Endothelial cell (in vitro differentiated cells): ENCODE measurements at regions not wholly inside any gene's neighbourhood (a gene's known extent, or its start where the extent isn't known, plus 50 kb on each side); places are given as distances from the start of the nearest gene placed in this dataset.

Source experiments
- DNase-seq: peaks from one replicate; pipeline ENCODE4 v3.0.0; 2021; ENCODE audit warnings: low spot score
- H3K27ac Mint-ChIP-seq: one replicate; pipeline ENCODE4 v1.8.0; 2021; ENCODE audit warnings: mixed read lengths, inconsistent platforms; ENCODE audit not compliant: unreplicated experiment
- H3K27me3 Mint-ChIP-seq: one replicate; pipeline ENCODE4 v1.8.0; 2021; ENCODE audit warnings: mild to moderate bottlenecking, moderate library complexity, mixed read lengths, inconsistent platforms; ENCODE audit not compliant: unreplicated experiment
- H3K36me3 Mint-ChIP-seq: one replicate; pipeline ENCODE4 v1.8.0; 2021; ENCODE audit warnings: mild to moderate bottlenecking, low read depth, mixed read lengths, inconsistent platforms; ENCODE audit not compliant: unreplicated experiment
- H3K4me1 Mint-ChIP-seq: one replicate; pipeline ENCODE4 v1.8.0; 2021; ENCODE audit warnings: mild to moderate bottlenecking, mixed read lengths, inconsistent platforms; ENCODE audit not compliant: unreplicated experiment
- H3K4me3 Mint-ChIP-seq: one replicate; pipeline ENCODE4 v1.8.0; 2021; ENCODE audit warnings: mild to moderate bottlenecking, mixed read lengths, inconsistent platforms; ENCODE audit not compliant: unreplicated experiment
- H3K9me3 Mint-ChIP-seq: one replicate; pipeline ENCODE4 v1.8.0; 2021; ENCODE audit warnings: mixed read lengths, inconsistent platforms; ENCODE audit not compliant: unreplicated experiment
- TF ChIP-seq, protein P1 (sequence below): fragments of 200-600 bp; sonication (generic); IDR thresholded peaks from one replicate; pipeline ENCODE4 v1.5.0; 2021; ENCODE audit warnings: antibody characterized with exemption; ENCODE audit not compliant: unreplicated experiment

DNA sequence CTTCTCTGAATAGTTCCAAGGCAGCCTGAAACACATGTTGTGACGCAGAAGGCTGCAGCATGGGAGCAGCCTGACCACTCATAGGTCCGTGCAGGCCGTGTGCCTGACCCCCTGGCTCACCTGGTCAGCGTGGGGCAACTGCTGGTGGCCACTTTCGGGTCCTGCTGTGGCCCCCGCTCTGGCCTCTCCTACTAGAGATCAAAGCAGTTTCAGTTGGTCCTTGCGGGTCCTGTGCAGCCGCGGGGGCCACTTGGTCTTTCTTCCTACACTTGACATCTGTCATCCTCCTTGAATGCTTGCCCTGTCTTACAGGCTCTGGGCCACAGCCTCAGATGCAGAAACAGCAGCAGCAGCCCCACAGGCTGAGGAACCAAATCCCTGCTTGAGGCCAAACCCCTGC lies 320.8 kb upstream of the ZNF32 start:
- DNase-seq: no peak
- no peak overlapping the region for H3K27ac Mint-ChIP-seq
- TF ChIP-seq, protein P1, sequence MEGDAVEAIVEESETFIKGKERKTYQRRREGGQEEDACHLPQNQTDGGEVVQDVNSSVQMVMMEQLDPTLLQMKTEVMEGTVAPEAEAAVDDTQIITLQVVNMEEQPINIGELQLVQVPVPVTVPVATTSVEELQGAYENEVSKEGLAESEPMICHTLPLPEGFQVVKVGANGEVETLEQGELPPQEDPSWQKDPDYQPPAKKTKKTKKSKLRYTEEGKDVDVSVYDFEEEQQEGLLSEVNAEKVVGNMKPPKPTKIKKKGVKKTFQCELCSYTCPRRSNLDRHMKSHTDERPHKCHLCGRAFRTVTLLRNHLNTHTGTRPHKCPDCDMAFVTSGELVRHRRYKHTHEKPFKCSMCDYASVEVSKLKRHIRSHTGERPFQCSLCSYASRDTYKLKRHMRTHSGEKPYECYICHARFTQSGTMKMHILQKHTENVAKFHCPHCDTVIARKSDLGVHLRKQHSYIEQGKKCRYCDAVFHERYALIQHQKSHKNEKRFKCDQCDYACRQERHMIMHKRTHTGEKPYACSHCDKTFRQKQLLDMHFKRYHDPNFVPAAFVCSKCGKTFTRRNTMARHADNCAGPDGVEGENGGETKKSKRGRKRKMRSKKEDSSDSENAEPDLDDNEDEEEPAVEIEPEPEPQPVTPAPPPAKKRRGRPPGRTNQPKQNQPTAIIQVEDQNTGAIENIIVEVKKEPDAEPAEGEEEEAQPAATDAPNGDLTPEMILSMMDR: no peak
- peaks cover 5% of the 10 kb centered on the region for H3K27me3 Mint-ChIP-seq
- no peaks in the 10 kb centered on the region for H3K4me1 Mint-ChIP-seq
- no peaks in the 10 kb centered on the region for H3K9me3 Mint-ChIP-seq
- H3K4me3 Mint-ChIP-seq: no peak overlapping the region
- no peaks in the 10 kb centered on the region for H3K36me3 Mint-ChIP-seq

DNA sequence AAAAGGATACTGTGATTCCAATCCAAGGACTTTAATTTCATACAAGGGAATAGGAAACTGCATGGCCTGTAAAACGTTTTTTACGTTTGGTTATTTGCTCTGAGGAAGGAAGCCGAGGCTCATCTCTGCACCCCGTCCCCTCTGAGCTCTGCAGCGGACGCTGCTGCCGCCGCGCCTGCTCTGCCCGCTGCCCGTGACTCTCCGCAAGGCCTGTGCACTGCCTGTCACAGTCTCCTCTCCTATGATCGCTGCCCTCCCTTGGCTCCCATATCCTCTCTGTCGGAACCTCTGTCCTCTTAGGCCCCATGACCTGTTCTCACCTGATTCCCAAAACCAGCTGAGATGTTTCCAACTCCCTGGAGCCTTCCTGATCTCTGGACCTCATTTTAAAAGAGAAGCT lies 320.3 kb upstream of the ZNF32 start:
- Mint-ChIP-seq H3K27ac (no peak overlapping the region), H3K27me3 (peaks cover 5% of the 10 kb centered on the region)
- TF ChIP-seq, protein P1: no peak

DNA sequence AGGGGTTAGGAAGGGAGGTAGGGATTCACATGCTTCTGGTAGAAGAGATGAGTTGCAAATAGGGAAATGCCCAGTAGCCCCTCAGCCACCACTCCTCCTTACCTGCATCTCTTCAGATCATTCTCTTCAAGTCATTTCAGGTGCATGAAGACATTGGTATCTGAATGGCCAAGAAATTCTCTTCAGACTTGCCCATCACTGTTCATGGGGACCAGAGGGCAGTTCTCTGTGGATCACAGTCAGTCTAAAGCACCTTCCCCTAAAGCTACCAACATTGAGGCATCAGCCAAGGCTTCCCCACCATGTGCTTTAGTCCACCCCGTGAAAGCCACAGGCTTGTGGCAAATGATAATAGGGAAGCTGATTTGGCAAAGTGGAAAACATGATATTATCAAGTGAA lies 319.4 kb upstream of the ZNF32 start:
- Mint-ChIP-seq H3K9me3 (no peaks in the 10 kb centered on the region), H3K4me1 (no peaks in the 10 kb centered on the region), H3K36me3 (no peaks in the 10 kb centered on the region), H3K27me3 (peaks cover 4% of the 10 kb centered on the region), H3K27ac (no peak overlapping the region), H3K4me3 (no peak overlapping the region)
- TF ChIP-seq, protein P1: no peak
- no peak for DNase-seq

More for the DNA sequence above, 320.3 kb upstream of the ZNF32 start:
- no peak for DNase-seq
- Mint-ChIP-seq H3K4me1 (no peaks in the 10 kb centered on the region), H3K4me3 (no peak overlapping the region), H3K36me3 (no peaks in the 10 kb centered on the region), H3K9me3 (no peaks in the 10 kb centered on the region)

DNA sequence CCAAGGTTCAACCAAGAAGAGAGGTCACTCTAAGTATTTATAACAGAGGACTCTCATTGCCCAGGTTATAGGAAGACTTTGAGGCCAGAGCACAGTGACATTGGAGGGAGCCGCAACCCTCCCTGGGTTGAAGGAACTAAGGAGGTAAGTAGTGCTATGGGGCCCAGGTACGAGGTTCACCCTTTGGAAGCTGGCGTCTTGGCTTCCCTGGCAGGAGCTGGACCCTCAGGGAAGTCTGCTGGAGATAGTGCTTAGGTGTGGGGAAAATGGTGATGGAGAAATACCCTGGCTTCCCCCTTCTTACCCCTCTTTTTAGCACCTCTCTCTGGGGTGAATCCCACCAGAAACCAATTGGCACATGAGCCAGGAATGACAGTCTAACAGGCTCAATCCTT lies 317.9 kb upstream of the ZNF32 start:
- TF ChIP-seq, protein P1: no peak
- DNase-seq: no peak
- H3K4me3 Mint-ChIP-seq: no peak overlapping the region
- no peak overlapping the region for H3K27ac Mint-ChIP-seq
- no peaks in the 10 kb centered on the region for H3K9me3 Mint-ChIP-seq
- H3K4me1 Mint-ChIP-seq: no peaks in the 10 kb centered on the region
- H3K27me3 Mint-ChIP-seq: peaks cover 2% of the 10 kb centered on the region
- no peaks in the 10 kb centered on the region for H3K36me3 Mint-ChIP-seq

DNA sequence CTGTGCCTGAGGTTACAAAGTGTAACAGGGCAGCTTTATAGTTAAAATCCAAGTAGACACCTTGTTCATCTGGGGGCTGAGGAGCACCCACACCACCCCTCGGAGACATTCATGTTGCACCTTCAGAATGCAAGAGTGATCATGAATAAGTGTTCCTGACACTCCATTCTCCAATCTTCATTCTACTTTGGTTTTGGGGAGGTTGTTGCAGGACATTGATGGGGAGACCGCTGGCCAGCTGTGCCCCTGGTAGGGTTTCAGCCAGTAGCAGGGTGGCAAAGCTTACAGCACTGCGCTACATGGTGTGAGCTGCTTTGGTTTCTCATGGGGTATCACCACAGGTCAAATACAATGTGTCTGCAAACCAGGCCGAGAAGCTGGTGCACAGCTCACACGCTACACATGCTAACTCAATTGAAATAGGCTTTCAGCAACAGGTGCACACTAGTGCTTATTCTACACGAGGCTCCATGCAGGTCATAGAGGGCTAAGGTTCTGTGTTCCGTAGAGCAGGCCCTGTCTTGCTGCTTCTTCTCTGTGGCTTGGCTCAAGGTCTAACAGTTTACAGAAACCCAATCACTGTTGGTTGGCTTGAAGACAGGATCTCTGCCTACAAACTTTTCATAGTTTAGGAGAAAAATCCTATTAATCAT lies 317.4 kb upstream of the ZNF32 start:
- no peak for DNase-seq
- Mint-ChIP-seq H3K27ac (no peak overlapping the region), H3K9me3 (no peaks in the 10 kb centered on the region)

More for the DNA sequence above, 317.4 kb upstream of the ZNF32 start:
- Mint-ChIP-seq H3K4me1 (no peaks in the 10 kb centered on the region), H3K27me3 (peaks cover 2% of the 10 kb centered on the region), H3K36me3 (no peaks in the 10 kb centered on the region), H3K4me3 (no peak overlapping the region)
- TF ChIP-seq, protein P1: no peak
